Breast epithelium (tissue), 4 donors: ENCODE measurements at regions not wholly inside any gene's neighbourhood (a gene's known extent, or its start where the extent isn't known, plus 50 kb on each side); places are given as distances from the start of the nearest gene placed in this dataset.

Experiments
- DNase-seq, 2 donors: peaks; one replicate each; pipeline ENCODE4 v3.0.0-alpha.2; 2019; ENCODE audit warnings: low spot score in 2 of 2
- H3K27ac ChIP-seq, 2 donors: fragments of 200-600 bp; sonication (generic) in 1 of 2; one replicate each; pipeline ENCODE4 v1.5.1; 2016 to 2019; ENCODE audit warnings: mild to moderate bottlenecking in 1 of 2
- H3K27me3 ChIP-seq, 2 donors: fragments of 200-600 bp; sonication (generic) in 1 of 2; one replicate each; pipeline versions ENCODE4 v1.5.1 to v1.6.0; 2017 to 2019; ENCODE audit warnings: control low read depth in 1 of 2, mild to moderate bottlenecking in 1 of 2
- H3K36me3 ChIP-seq: fragments of 200-600 bp; one replicate; pipeline ENCODE4 v1.5.1; 2019
- H3K4me1 ChIP-seq, 2 donors: fragments of 200-600 bp; sonication (generic); one replicate each; pipeline ENCODE4 v1.5.1; 2016 to 2019; ENCODE audit warnings: control low read depth in 1 of 2
- H3K4me3 ChIP-seq, 3 donors: fragments of 200-600 bp; sonication (generic); 1 replicate in 2 of 3; 2 replicates in 1 of 3; pipeline ENCODE4 v1.5.1; 2016 to 2019; ENCODE audit warnings: mild to moderate bottlenecking in 3 of 3, moderate library complexity in 2 of 3
- H3K9me3 ChIP-seq, 2 donors: fragments of 200-600 bp; sonication (generic) in 1 of 2; one replicate each; pipeline ENCODE4 v1.5.1; 2016 to 2019; ENCODE audit warnings: control low read depth in 1 of 2
- POLR2A ChIP-seq: fragments of 450-650 bp; IDR thresholded peaks from one replicate; pipeline ENCODE4 v1.6.1; 2016; ENCODE audit warnings: antibody characterized with exemption, mild to moderate bottlenecking, moderate library complexity
- POLR2AphosphoS5 ChIP-seq, 3 donors: sonication (generic); formaldehyde crosslinking; IDR thresholded peaks; one replicate each; pipeline ENCODE4 v1.6.1; 2017; ENCODE audit warnings: antibody characterized with exemption in 3 of 3
- intact Hi-C: fragments of 100-400 bp; cut with DNase I; formaldehyde crosslinking; loops from one replicate; pipeline ENCODE4 v1.15.1; 2023; ENCODE audit warnings: low total_unique reads
- TF ChIP-seq, protein P1 (sequence below), 3 donors: fragments of 450-650 bp; IDR thresholded peaks; one replicate each; pipeline ENCODE4 v1.5.1; 2016 to 2017; ENCODE audit warnings: antibody characterized with exemption in 3 of 3, mild to moderate bottlenecking in 3 of 3, moderate library complexity in 3 of 3

DNA sequence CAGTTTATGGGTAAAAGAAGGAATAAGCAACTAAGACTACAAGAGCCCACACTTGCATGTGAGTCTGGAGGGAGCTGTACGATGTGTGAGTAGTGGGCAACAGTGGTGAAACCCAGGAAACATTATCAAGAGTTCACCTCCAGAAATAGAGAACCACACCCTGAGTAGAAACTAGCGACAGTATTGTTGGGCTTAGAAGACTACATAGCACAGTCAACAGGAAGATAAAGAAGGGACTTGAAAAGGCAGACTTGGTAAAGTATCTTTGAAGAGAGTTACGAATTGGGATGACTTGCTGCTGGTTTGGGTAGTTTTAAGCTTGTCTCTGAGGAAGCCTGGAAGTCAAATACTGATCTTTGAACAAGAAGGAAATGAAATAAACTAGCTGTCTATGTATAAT, 223.2 kb upstream of the GNAI1 start:
- no peaks in the 10 kb centered on the region for H3K27me3 ChIP-seq
- intact Hi-C loops: no loop called here
- no peaks in the 10 kb centered on the region for H3K36me3 ChIP-seq
- H3K27ac ChIP-seq: no peak overlapping the region
- no peak overlapping the region for H3K4me3 ChIP-seq
- peaks cover 6 to 7% of the 10 kb centered on the region in 2 donors for H3K9me3 ChIP-seq
- no peak for DNase-seq
- no peaks in the 10 kb centered on the region for H3K4me1 ChIP-seq
- TF ChIP-seq, protein P1, sequence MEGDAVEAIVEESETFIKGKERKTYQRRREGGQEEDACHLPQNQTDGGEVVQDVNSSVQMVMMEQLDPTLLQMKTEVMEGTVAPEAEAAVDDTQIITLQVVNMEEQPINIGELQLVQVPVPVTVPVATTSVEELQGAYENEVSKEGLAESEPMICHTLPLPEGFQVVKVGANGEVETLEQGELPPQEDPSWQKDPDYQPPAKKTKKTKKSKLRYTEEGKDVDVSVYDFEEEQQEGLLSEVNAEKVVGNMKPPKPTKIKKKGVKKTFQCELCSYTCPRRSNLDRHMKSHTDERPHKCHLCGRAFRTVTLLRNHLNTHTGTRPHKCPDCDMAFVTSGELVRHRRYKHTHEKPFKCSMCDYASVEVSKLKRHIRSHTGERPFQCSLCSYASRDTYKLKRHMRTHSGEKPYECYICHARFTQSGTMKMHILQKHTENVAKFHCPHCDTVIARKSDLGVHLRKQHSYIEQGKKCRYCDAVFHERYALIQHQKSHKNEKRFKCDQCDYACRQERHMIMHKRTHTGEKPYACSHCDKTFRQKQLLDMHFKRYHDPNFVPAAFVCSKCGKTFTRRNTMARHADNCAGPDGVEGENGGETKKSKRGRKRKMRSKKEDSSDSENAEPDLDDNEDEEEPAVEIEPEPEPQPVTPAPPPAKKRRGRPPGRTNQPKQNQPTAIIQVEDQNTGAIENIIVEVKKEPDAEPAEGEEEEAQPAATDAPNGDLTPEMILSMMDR (IDR thresholded peaks at IDR 0.05): no peak
- TF ChIP-seq POLR2AphosphoS5 (IDR thresholded peaks at IDR 0.05) (no peak), POLR2A (no peak)

DNA sequence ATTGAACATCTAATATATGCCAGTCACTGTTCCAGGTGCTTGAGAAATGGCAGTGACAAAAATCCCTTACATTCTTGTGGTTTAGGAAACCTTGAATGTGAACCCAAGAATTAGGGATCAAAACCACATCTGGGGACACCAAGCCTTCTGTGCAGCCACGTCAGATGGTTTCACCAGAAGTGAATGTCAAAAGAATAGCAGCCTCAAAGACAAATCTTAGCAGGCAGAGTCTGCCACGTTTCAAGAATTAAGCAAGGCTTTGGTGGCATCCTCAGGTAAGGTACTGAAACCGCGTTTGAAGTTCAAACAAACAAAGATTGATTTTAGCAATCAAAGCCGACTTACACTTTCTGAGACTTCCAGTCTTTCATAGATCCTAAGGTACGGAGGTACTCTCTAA, 225.5 kb upstream of the GNAI1 start:
- no peaks in the 10 kb centered on the region for H3K36me3 ChIP-seq
- intact Hi-C loops: no loop called here
- no peaks in the 10 kb centered on the region for H3K9me3 ChIP-seq
- no peak overlapping the region for H3K4me3 ChIP-seq
- DNase-seq: no peak
- no peak for TF ChIP-seq POLR2A
- no peak for TF ChIP-seq POLR2AphosphoS5 (IDR thresholded peaks at IDR 0.05)
- TF ChIP-seq, protein P1 (IDR thresholded peaks at IDR 0.05): no peak
- H3K27ac ChIP-seq: no peak overlapping the region
- no peaks in the 10 kb centered on the region for H3K27me3 ChIP-seq
- no peaks in the 10 kb centered on the region for H3K4me1 ChIP-seq

DNA sequence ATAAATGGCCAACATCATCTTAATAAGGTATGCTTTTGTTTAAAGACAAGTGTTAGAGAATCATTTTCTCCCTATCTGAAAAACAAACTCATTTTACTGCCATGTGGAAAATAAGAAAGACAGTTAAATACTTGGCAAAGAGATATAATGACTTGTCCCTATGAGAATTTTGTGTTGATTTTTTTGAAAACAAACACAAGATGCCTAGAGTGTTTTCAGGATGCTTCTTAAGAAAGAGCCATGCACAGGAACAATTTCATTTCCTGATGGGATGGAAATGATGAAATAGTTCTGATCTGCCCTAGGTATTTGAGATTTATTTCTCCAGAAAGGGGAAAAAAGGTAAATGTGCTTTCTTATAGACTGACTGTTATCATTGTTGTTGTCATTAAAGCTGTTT, 237.5 kb upstream of the GNAI1 start:
- DNase-seq: no peak
- Histone ChIP-seq H3K9me3 (peaks cover 0 to 5% of the 10 kb centered on the region in 2 donors), H3K36me3 (no peaks in the 10 kb centered on the region), H3K4me3 (no peak overlapping the region), H3K27me3 (no peaks in the 10 kb centered on the region), H3K4me1 (no peaks in the 10 kb centered on the region), H3K27ac (no peak overlapping the region)
- intact Hi-C loops: no loop called here
- TF ChIP-seq POLR2AphosphoS5 (IDR thresholded peaks at IDR 0.05) (no peak), POLR2A (no peak)
- TF ChIP-seq, protein P1 (IDR thresholded peaks at IDR 0.05): no peak

DNA sequence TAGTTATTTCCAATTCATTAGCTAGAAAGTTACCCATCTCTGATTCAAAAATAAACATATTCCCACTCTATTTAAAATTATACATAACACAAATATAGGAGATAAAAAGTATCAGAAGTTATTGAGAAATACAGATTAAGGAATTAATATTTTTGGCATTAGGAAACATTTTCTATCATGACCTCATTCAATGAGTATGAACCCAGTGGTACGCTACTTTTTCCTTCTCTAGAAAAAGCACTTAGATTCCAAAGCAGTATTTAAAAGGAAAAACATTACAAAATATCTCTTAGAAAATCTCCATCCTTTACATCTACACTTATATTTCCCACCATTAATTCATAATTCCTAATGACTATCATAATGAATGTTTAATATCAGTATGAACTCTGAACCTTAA, 240.6 kb upstream of the GNAI1 start:
- Histone ChIP-seq H3K9me3 (no peaks in the 10 kb centered on the region), H3K27ac (no peak overlapping the region), H3K4me1 (no peaks in the 10 kb centered on the region), H3K36me3 (no peaks in the 10 kb centered on the region), H3K4me3 (no peak overlapping the region), H3K27me3 (no peaks in the 10 kb centered on the region)
- intact Hi-C loops: no loop called here
- DNase-seq: no peak
- TF ChIP-seq POLR2AphosphoS5 (IDR thresholded peaks at IDR 0.05) (no peak), POLR2A (no peak)

DNA sequence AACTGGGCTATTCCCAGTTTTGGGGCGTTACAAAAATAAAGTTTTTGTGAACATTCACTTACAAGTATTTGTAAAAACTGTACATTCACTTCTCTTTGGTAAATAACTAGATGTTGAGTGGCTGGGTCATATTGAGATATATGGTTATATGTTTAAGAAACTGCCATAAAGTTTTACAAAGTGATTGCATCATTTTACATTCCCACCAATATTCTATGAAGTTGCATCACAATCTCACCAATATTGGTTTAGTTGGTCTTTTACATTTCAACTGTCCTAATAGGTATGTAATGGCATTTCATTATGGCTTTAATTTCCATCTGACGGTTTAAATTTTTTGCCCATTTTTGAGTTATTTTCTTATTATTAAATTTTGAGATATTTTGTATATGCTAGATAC, 251.7 kb upstream of the GNAI1 start:
- intact Hi-C loops: no loop called here
- no peak for TF ChIP-seq POLR2AphosphoS5 (IDR thresholded peaks at IDR 0.05)
- H3K4me3 ChIP-seq: no peak overlapping the region
- no peak for DNase-seq
- no peaks in the 10 kb centered on the region for H3K9me3 ChIP-seq
- no peaks in the 10 kb centered on the region for H3K36me3 ChIP-seq
- H3K4me1 ChIP-seq: no peaks in the 10 kb centered on the region
- H3K27me3 ChIP-seq: no peaks in the 10 kb centered on the region
- no peak overlapping the region for H3K27ac ChIP-seq

DNA sequence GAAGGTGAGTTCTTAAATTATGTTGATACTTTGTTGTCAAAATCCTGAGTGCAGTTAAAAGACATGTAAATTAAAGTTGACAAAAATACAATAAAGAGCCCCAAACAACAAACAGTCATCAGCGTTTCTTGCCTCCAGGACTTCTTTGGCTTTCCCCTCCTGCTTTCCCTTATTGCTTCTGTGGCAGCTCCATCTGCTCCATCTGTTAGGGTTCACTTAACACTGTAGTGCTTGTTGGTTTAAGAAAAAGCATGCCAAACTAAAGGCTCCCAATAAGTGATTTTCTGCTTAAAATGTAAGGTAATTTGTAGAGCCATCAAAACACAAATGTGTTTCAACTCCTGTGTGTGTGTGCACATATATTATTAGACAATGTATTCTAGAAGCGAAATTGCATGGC, 254.3 kb upstream of the GNAI1 start:
- Histone ChIP-seq H3K4me1 (no peaks in the 10 kb centered on the region), H3K27me3 (no peaks in the 10 kb centered on the region), H3K36me3 (no peaks in the 10 kb centered on the region), H3K27ac (no peak overlapping the region), H3K9me3 (no peaks in the 10 kb centered on the region), H3K4me3 (no peak overlapping the region)
- no peak for DNase-seq
- TF ChIP-seq, protein P1 (IDR thresholded peaks at IDR 0.05): no peak
- TF ChIP-seq POLR2AphosphoS5 (IDR thresholded peaks at IDR 0.05) (no peak), POLR2A (no peak)
- intact Hi-C loops: no loop called here
